K562 (cell line): ENCODE measurements at regions not wholly inside any gene's neighbourhood (a gene's known extent, or its start where the extent isn't known, plus 50 kb on each side); places are given as distances from the start of the nearest gene placed in this dataset.

Experiments
- ATAC-seq: fragments of 200-7000 bp; cut with Tn5 transposase; 3 replicates; pipeline ENCODE4 v1.9.1; 2020; ENCODE audit warnings: moderate library complexity
- BruUV-seq: library from RNA; stranded (reverse); fragments of 400-500 nt; replicated peaks from 2 replicates; lab custom pipeline; 2021; lab: Mats Ljungman, UMichigan
- CTCF ChIA-PET: fragments of 300-600 bp; formaldehyde crosslinking; extraction: SDS; loops from one replicate; lab custom pipeline; 2021; ENCODE audit warnings: low intra/inter-chr PET ratio; lab: Yijun Ruan, JAX
- POLR2A ChIA-PET: fragments of 300-600, 350-650 bp; sonication (Branson Sonifier 250); formaldehyde crosslinking; extraction: SDS; loops from one replicate; lab custom pipeline; 2021; ENCODE audit warnings: antibody characterized with exemption, inconsistent platforms; lab: Yijun Ruan, JAX
- DNase-seq, 4 experiments: peaks; one replicate each; pipeline versions ENCODE4 v3.0.0 to v3.0.0-alpha.2; 2011 to 2018; ENCODE audit warnings: low spot score in 3 of 4, mixed read lengths in 3 of 4; ENCODE audit errors: extremely low read depth in 1 of 4
- FAIRE-seq: peaks from 2 replicates; lab custom pipeline; 2011; peaks lifted over from hg19 to GRCh38; lab: Jason Lieb, UNC
- H2AFZ ChIP-seq: 2 replicates; pipeline ENCODE4 v1.6.0; 2011; ENCODE audit warnings: low read depth, low read length, control low read depth, inconsistent platforms
- H3K27ac ChIP-seq: fragments of 200-600 bp; 3 replicates; pipeline ENCODE4 v1.8.0; 2011; ENCODE audit warnings: low read depth, mild to moderate bottlenecking, control low read depth, inconsistent platforms, low read length, moderate library complexity, mixed read lengths; ENCODE audit errors: extremely low read depth
- H3K27me3 ChIP-seq, 2 experiments: fragments of 300-600 bp in 1 of 2; 2 replicates in 1 of 2; 3 replicates in 1 of 2; pipeline versions ENCODE4 v1.6.0 to v1.8.0; 2011; ENCODE audit warnings: inconsistent platforms in 2 of 2, low read length in 2 of 2, mild to moderate bottlenecking in 1 of 2, mixed read lengths in 1 of 2, moderate library complexity in 1 of 2; ENCODE audit not compliant: control insufficient read depth in 2 of 2, insufficient read depth in 2 of 2
- H3K36me3 ChIP-seq: fragments of 300-600 bp; 3 replicates; pipeline ENCODE4 v1.8.0; 2011; ENCODE audit warnings: mild to moderate bottlenecking, low read length, inconsistent platforms; ENCODE audit not compliant: control insufficient read depth, insufficient read depth
- H3K4me1 ChIP-seq, 2 experiments: fragments of 200-600 bp in 1 of 2; replicated peaks in 1 of 2; 2 replicates in 1 of 2; 3 replicates in 1 of 2; pipeline versions ENCODE4 v1.5.1 to v1.8.0; 2011; ENCODE audit warnings: inconsistent platforms in 2 of 2, low read length in 2 of 2, mild to moderate bottlenecking in 1 of 2, mixed read lengths in 1 of 2, moderate library complexity in 1 of 2; ENCODE audit not compliant: control insufficient read depth in 2 of 2, insufficient read depth in 2 of 2
- H3K4me2 ChIP-seq: 2 replicates; pipeline ENCODE4 v1.6.1; 2011; ENCODE audit warnings: low read length, control low read depth, inconsistent platforms, mixed read lengths; ENCODE audit not compliant: insufficient read depth
- H3K4me3 ChIP-seq: fragments of 200-600 bp; sonication (generic), shearing (Covaris generic); 2 replicates; pipeline ENCODE4 v1.5.1; 2016; ENCODE audit warnings: control low read depth, inconsistent platforms
- H3K79me2 ChIP-seq: fragments of 200-600 bp; 3 replicates; pipeline ENCODE4 v1.8.0; 2011; ENCODE audit warnings: low read length, inconsistent platforms; ENCODE audit not compliant: control insufficient read depth, insufficient read depth
- H3K9ac ChIP-seq, 2 experiments: 2 replicates each; pipeline versions ENCODE4 v1.6.0 to v1.6.1; 2011; ENCODE audit warnings: low read depth in 2 of 2, low read length in 2 of 2, control low read depth in 1 of 2, inconsistent platforms in 1 of 2, mild to moderate bottlenecking in 1 of 2, mixed read lengths in 1 of 2; ENCODE audit not compliant: insufficient read depth in 1 of 2
- H3K9me1 ChIP-seq: one replicate; pipeline ENCODE4 v1.6.0; 2011; ENCODE audit warnings: inconsistent platforms, mild to moderate bottlenecking, low read length, moderate library complexity; ENCODE audit not compliant: control insufficient read depth, insufficient read depth
- H3K9me3 ChIP-seq: replicated peaks from 2 replicates; pipeline ENCODE4 v1.5.1; 2011; ENCODE audit warnings: low read depth, low read length, inconsistent platforms; ENCODE audit not compliant: control insufficient read depth, insufficient read depth
- H4K20me1 ChIP-seq: replicated peaks from 2 replicates; pipeline ENCODE4 v1.6.1; 2011; ENCODE audit warnings: low read length, inconsistent platforms, mixed read lengths; ENCODE audit not compliant: control insufficient read depth, insufficient read depth
- CCAR2 ChIP-seq: fragments of 200-400 bp; formaldehyde crosslinking; IDR thresholded peaks from 2 replicates; pipeline ENCODE4 v1.6.1; 2017; ENCODE audit warnings: mild to moderate bottlenecking, low read depth, low read length
- CEBPG ChIP-seq, 3 experiments: fragments of 200-800 bp in 1 of 3; sonication (Bioruptor generic) in 1 of 3; sonication (generic) in 1 of 3; formaldehyde crosslinking in 1 of 3; IDR thresholded peaks in 2 of 3; conservative IDR thresholded peaks in 1 of 3; 2 replicates each; pipeline versions ENCODE4 v1.6.1 to v1.8.0; 2016 to 2022; ENCODE audit warnings: missing compliant biosample characterization in 2 of 3, missing genetic modification characterization in 2 of 3, mild to moderate bottlenecking in 1 of 3, missing genetic modification reagents in 1 of 3
- HDGF ChIP-seq: fragments of 450-650 bp; IDR thresholded peaks from 2 replicates; pipeline ENCODE4 v1.6.1; 2016
- RBM22 ChIP-seq: fragments of 200-400 bp; formaldehyde crosslinking; IDR thresholded peaks from 2 replicates; pipeline ENCODE4 v1.6.1; 2018; ENCODE audit warnings: low read length, low read depth; ENCODE audit not compliant: poor library complexity, severe bottlenecking
- RCOR1 ChIP-seq, 2 experiments: IDR thresholded peaks; 2 replicates each; pipeline ENCODE4 v1.6.1; 2012; ENCODE audit warnings: low read depth in 2 of 2, low read length in 2 of 2, borderline replicate concordance in 1 of 2, improper control_type of control experiment in 1 of 2
- RFX5 ChIP-seq: IDR thresholded peaks from 2 replicates; pipeline ENCODE4 v1.6.1; 2011; ENCODE audit warnings: low read depth, mild to moderate bottlenecking, improper control_type of control experiment, low read length
- ZNF316 ChIP-seq: fragments of 450-650 bp; IDR thresholded peaks from 2 replicates; pipeline ENCODE4 v1.6.1; 2016
- WGBS: fragments of 100-300 bp; shearing (Covaris generic); methylation state at CpG from one replicate; pipeline ENCODE4 v1.1.6; 2016; ENCODE audit warnings: low coverage, mixed read lengths; ENCODE audit not compliant: insufficient coverage; ENCODE audit errors: missing lambda C conversion rate; 5-methylcytosine and 5-hydroxymethylcytosine counted together
- in situ Hi-C: fragments of 300-500 bp; cut with MboI; formaldehyde crosslinking; loops from 4 replicates; pipeline ENCODE4 v1.15.0; 2018; ENCODE audit warnings: inconsistent platforms, mixed read lengths
- intact Hi-C: fragments of 100-400 bp; cut with micrococcal nuclease; formaldehyde crosslinking; loops from 2 replicates; pipeline ENCODE4 v1.14.2; 2022
- TF ChIP-seq, protein P1 (sequence below): fragments of 250-450 bp; sonication (Bioruptor Pico); IDR thresholded peaks from 2 replicates; pipeline ENCODE4 v1.8.0; 2022; ENCODE audit warnings: moderate library complexity, mild to moderate bottlenecking, inconsistent platforms
- TF ChIP-seq, protein P2 (sequence below): IDR thresholded peaks from 2 replicates; pipeline ENCODE4 v1.6.1; 2011; ENCODE audit not compliant: insufficient read length; ENCODE audit errors: extremely low read depth
- TF ChIP-seq, protein P3 (sequence below): fragments of 250-450 bp; sonication (Bioruptor Pico); IDR thresholded peaks from 2 replicates; pipeline ENCODE4 v1.4.0; 2020; ENCODE audit warnings: borderline replicate concordance

DNA sequence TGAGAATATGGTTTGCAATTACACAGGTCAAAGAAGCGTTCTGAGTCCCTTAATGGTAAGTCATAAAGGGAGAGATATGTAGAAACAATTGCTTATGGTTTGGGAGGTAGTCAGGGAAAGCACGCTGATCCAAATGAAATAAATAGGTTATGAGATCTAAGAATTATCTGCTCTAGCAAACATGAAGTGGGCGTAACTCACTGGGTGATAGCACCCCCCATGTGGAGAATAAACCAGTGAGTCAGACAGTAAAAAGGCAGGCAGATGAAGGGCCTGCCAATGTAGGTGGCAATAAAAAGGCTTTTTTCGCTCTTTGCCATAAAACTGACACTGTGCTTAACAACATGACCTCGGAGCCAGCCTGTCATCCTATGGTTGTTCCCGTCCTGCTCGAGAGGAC, 306.9 kb downstream of the GLRX3 start:
- Histone ChIP-seq H4K20me1 (no peaks in the 10 kb centered on the region), H3K27me3 (peaks cover 0 to 20% of the 10 kb centered on the region in 2 experiments; a peak in 2 of 5 replicates), H3K4me3 (no peak overlapping the region), H3K36me3 (no peaks in the 10 kb centered on the region), H3K4me1 (no peaks in the 10 kb centered on the region), H3K9me1 (no peaks in the 10 kb centered on the region), H3K4me2 (no peak overlapping the region), H3K27ac (no peak overlapping the region), H3K79me2 (no peaks in the 10 kb centered on the region), H3K9ac (no peak overlapping the region), H3K9me3 (no peaks in the 10 kb centered on the region), H2AFZ (no peak overlapping the region)
- ChIA-PET POLR2A (no interaction called here), CTCF (no interaction called here)
- in situ Hi-C loops (no loop called here), intact Hi-C loops (no loop called here)
- DNase-seq: no peak
- no peak for FAIRE-seq
- no TSS peak for BruUV-seq
- under 1% methylated on average over 6 of the region's 7 CpGs for WGBS
- no peak for ATAC-seq
- TF ChIP-seq, protein P1, sequence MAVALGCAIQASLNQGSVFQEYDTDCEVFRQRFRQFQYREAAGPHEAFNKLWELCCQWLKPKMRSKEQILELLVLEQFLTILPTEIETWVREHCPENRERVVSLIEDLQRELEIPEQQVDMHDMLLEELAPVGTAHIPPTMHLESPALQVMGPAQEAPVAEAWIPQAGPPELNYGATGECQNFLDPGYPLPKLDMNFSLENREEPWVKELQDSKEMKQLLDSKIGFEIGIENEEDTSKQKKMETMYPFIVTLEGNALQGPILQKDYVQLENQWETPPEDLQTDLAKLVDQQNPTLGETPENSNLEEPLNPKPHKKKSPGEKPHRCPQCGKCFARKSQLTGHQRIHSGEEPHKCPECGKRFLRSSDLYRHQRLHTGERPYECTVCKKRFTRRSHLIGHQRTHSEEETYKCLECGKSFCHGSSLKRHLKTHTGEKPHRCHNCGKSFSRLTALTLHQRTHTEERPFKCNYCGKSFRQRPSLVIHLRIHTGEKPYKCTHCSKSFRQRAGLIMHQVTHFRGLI (CRISPR knock-in tag): no peak
- TF ChIP-seq, protein P2, sequence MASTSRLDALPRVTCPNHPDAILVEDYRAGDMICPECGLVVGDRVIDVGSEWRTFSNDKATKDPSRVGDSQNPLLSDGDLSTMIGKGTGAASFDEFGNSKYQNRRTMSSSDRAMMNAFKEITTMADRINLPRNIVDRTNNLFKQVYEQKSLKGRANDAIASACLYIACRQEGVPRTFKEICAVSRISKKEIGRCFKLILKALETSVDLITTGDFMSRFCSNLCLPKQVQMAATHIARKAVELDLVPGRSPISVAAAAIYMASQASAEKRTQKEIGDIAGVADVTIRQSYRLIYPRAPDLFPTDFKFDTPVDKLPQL: no peak
- TF ChIP-seq CCAR2: no peak
- TF ChIP-seq RFX5: no peak
- no peak for TF ChIP-seq CEBPG (CRISPR knock-in tag; IDR thresholded peaks at IDR 0.05)
- TF ChIP-seq CEBPG (tag; conservative IDR thresholded peaks at IDR 0.05 in 1 of 2, IDR thresholded peaks at IDR 0.05 in 1 of 2): no peak
- no peak for TF ChIP-seq RCOR1 (IDR thresholded peaks at IDR 0.05; ENCODE audit: borderline replicate concordance in 1 of 2, low read depth in 2 of 2, low read length in 2 of 2)
- TF ChIP-seq, protein P3, sequence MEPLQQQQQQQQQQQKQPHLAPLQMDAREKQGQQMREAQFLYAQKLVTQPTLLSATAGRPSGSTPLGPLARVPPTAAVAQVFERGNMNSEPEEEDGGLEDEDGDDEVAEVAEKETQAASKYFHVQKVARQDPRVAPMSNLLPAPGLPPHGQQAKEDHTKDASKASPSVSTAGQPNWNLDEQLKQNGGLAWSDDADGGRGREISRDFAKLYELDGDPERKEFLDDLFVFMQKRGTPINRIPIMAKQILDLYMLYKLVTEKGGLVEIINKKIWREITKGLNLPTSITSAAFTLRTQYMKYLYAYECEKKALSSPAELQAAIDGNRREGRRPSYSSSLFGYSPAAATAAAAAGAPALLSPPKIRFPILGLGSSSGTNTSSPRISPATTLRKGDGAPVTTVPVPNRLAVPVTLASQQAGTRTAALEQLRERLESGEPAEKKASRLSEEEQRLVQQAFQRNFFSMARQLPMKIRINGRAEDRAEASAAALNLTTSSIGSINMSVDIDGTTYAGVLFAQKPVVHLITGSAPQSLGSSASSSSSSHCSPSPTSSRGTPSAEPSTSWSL (CRISPR knock-in tag): no peak
- TF ChIP-seq HDGF: no peak
- TF ChIP-seq ZNF316: no peak
- TF ChIP-seq RBM22: no peak
